BJ (cell line): ENCODE measurements at regions not wholly inside any gene's neighbourhood (a gene's known extent, or its start where the extent isn't known, plus 50 kb on each side); places are given as distances from the start of the nearest gene placed in this dataset.

ENCODE experiments used
- CTCF ChIA-PET: fragments of 350-600 bp; formaldehyde crosslinking; extraction: SDS; loops from one replicate; lab custom pipeline; 2021; ENCODE audit warnings: antibody characterized with exemption, inconsistent platforms; lab: Yijun Ruan, JAX
- POLR2A ChIA-PET: fragments of 300-600 bp; sonication (Branson Sonifier 250); formaldehyde crosslinking; extraction: SDS; loops from one replicate; lab custom pipeline; 2021; ENCODE audit warnings: antibody characterized with exemption; lab: Charles Lee
- DNase-seq: peaks from one replicate; pipeline ENCODE4 v3.0.0-alpha.2; 2011; ENCODE audit warnings: low read depth
- H3K27me3 ChIP-seq: 2 replicates; pipeline ENCODE4 v1.6.0; 2011; ENCODE audit warnings: low read length; ENCODE audit not compliant: control insufficient read depth, insufficient read depth
- H3K36me3 ChIP-seq: 2 replicates; pipeline ENCODE4 v1.5.1; 2011; ENCODE audit warnings: low read length; ENCODE audit not compliant: control insufficient read depth, insufficient read depth
- H3K4me3 ChIP-seq: 2 replicates; pipeline ENCODE4 v1.5.1; 2011; ENCODE audit warnings: low read depth, mild to moderate bottlenecking, control low read depth, low read length
- CTCF ChIP-seq: IDR thresholded peaks from 2 replicates; pipeline ENCODE4 v1.5.1; 2011; ENCODE audit warnings: low read depth, mild to moderate bottlenecking, control low read depth, inconsistent platforms, low read length, moderate library complexity; ENCODE audit not compliant: insufficient read depth

DNA sequence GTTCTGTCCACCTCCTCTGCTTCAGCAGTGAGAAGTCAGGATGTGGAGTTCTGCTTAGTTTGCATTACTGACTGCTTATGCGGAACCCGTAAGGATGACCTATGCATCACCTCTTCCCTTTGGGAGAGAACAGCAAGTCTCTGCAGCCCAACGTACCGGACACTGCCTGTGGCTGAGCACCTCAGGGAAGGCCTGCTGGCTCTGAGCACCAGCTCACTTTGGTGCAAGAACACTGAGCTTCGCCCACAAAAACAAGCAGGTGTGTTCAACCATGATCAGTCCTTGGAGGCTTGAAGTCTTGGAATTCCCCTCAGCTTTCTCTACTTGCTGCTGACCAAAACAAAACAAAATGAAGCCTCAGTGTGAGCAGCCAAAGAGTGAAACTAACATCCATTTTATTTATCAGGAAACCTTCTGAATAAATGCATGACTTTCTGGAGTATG, 52.7 kb upstream of the NCK2 start:
- no peak for DNase-seq
- no peak overlapping the region for H3K4me3 ChIP-seq

DNA sequence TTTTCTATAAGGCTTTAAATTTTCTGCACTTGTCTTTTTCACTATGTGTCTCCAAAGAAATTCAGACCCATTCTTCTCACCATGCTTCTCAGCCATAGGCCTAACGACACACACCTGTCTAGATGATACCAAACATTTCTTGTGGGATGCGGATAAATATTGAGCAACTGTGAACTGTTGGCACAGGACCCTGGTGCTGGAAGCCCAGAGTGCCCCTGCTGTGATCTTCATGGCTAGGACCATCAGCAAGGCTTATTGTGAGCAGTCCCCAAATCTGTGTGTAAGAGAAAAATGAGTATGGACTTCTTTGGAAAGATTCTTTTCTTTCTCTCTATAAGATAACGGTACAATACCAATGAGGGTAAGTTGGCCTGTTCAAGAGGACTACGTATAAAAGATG, 54.1 kb upstream of the NCK2 start:
- CTCF ChIA-PET: no interaction called here
- H3K4me3 ChIP-seq: no peak overlapping the region
- DNase-seq: no peak
- no peak for TF ChIP-seq CTCF
- H3K27me3 ChIP-seq: no peaks in the 10 kb centered on the region; the same call in 1 of the 2 replicates
- POLR2A ChIA-PET: no interaction called here
- H3K36me3 ChIP-seq: no peaks in the 10 kb centered on the region

More for the DNA sequence above, 52.7 kb upstream of the NCK2 start:
- POLR2A ChIA-PET: no interaction called here
- no peaks in the 10 kb centered on the region; the same call in 1 of the 2 replicates for H3K27me3 ChIP-seq
- no peak for TF ChIP-seq CTCF
- CTCF ChIA-PET: no interaction called here
- H3K36me3 ChIP-seq: no peaks in the 10 kb centered on the region

GRCh38 chr2:105689484-105689883, 55.2 kb upstream of the NCK2 start:
- H3K27me3 ChIP-seq: no peaks in the 10 kb centered on the region; the same call in 1 of the 2 replicates
- TF ChIP-seq CTCF: no peak
- H3K36me3 ChIP-seq: no peaks in the 10 kb centered on the region
- ChIA-PET CTCF (no interaction called here), POLR2A (no interaction called here)
- no peak for DNase-seq
- no peak overlapping the region for H3K4me3 ChIP-seq

DNA sequence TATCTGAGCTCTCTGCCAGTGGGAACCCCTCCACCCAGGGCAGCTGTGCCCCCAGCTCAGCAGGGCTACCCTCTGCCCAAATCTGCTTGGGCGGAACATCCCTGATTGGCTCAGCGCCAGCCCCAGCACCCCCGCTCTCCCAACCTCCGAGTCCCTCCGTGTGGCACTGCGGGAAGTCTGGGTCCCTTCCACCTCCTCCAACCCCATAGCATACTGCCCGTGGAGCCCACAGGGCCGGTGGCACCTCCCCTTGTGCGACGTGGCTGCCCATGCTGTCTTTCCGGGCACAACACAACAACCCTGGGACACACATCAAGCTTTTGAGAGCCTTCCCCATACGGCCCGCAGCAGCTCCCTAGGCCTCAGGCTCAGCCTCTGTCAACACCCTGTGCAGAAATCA, 55.8 kb upstream of the NCK2 start:
- H3K4me3 ChIP-seq: no peak overlapping the region
- no peaks in the 10 kb centered on the region; the same call in 1 of the 2 replicates for H3K27me3 ChIP-seq
- no peak for TF ChIP-seq CTCF
- no peak for DNase-seq
- no peaks in the 10 kb centered on the region for H3K36me3 ChIP-seq
- ChIA-PET POLR2A (no interaction called here), CTCF (no interaction called here)

DNA sequence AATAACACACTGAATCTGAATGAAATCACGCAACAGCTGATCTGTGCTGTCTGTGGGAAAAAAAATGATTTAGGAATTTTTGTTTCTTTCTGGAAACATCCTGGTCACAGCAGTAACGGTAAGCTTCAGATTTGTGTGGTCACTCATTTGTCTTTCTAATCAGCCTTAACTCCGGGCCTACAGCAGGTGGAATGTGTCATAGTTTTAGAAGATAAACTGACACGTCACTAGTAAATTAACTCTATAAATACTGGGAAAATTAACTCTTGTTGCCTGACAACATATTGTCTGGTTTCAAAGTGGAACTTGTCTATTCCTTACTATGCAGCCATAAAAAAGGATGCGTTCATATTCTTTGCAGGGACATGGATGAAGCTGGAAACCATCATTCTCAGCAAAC, 58.1 kb upstream of the NCK2 start:
- ChIA-PET CTCF (interaction anchor here (1.2 kb wide), 1 partner anchor 9 kb away, joined by 3 read pairs; no protein-coding TSS in a partner anchor), POLR2A (no interaction called here)
- no peak for TF ChIP-seq CTCF
- H3K36me3 ChIP-seq: no peaks in the 10 kb centered on the region
- H3K4me3 ChIP-seq: no peak overlapping the region
- no peak for DNase-seq
- no peaks in the 10 kb centered on the region; the same call in none of the 2 replicates for H3K27me3 ChIP-seq
